CD4-positive, alpha-beta T cell treated with Interleukin-6 at 100 ng/mL for 8 hours (primary cell): ENCODE measurements at regions not wholly inside any gene's neighbourhood (a gene's known extent, or its start where the extent isn't known, plus 50 kb on each side); places are given as distances from the start of the nearest gene placed in this dataset.
"Not testable (repeated sequence)": the region's sequence is repeated elsewhere in the genome, so short reads cannot be mapped to it uniquely, and the experiment has no call there.

ENCODE experiments used
- DNase-seq: peaks from one replicate; pipeline ENCODE4 v3.0.0-alpha.2; 2020; ENCODE audit warnings: mixed read lengths, low spot score

DNA sequence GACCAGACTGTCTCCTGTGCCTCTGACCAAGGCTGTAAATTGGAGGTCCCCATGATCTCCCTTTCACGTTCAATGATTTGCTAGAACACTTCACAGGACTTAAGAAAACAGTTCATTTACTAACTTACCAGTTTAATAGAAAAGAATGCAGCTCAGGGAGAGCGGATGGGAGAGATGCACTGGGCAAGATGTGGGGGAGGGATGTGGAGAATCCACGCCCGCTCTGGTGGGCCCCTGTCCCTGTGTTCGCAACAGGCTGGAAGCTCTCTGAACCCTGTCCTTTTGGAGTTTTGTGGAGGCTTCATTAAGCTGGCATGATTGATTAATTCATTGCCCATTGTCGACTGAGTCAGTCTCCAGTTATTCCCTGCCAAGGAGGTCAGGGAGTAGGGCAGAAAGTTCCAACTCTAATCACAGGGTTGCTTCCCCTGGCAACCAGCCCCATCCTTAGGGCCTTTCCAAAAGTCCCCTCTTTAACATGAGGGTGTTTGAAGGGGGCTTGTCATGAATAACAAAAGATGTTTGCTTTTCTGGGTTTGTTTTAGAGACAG lies 257.1 kb downstream of the ACKR3 start:
- no peak for DNase-seq

- DNase-seq, result no peak
Observed at GRCh38 chr2:236827997-236828396, 257.7 kb upstream of the COPS8 start.

GRCh38 chr2:236828820-236829219 lies 256.9 kb upstream of the COPS8 start:
- no peak for DNase-seq

GRCh38 chr2:236830926-236831325 lies 254.8 kb upstream of the COPS8 start:
- no peak for DNase-seq

- no peak for DNase-seq
Observed at GRCh38 chr2:236831698-236832097, 254.0 kb upstream of the COPS8 start.

GRCh38 chr2:236833501-236834073 lies 252.1 kb upstream of the COPS8 start:
- DNase-seq, result no peak

DNA sequence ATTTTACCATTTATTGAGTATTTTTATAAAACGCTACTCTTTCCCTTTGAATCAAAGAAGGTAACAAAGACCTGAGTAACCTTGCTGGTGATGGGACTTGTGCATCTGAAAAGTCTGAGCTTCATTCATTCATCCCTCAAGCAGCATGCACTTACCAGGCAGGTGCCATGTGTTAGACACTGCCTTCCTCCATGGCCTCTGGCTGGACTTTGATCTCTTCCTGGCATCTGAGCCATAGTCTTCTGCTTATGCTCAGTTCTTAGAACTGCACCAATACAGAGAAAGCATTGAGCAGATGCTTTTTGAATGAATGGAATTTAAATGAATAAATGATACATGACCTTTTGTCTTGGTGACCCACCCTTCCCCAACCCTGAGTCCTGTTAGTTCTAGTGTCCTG lies 251.4 kb upstream of the COPS8 start:
- no peak for DNase-seq

- no peak for DNase-seq
Observed at GRCh38 chr2:236835307-236836024, 250.2 kb upstream of the COPS8 start.

DNA sequence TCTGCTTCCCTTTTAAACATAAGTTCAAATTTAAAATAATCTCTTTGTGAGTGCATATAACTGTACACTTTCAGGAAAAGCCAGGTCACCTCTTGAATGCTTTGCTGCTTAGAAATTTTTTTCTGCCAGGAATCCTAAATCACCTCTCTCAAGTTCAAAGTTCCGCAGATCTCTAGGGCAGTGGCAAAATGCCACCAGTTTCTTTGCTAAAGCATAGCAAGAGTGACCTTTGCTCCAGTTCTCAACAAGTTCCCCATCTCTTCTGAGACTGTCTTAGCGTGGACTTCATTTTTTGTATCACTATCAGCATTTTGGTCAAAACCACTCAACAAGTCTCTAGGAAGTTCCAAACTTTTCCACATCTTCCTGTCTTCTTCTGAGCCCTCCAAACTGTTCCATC lies 249.7 kb upstream of the COPS8 start:
- DNase-seq, result not testable (repeated sequence)

GRCh38 chr2:236840215-236840614 lies 245.5 kb upstream of the COPS8 start:
- no peak for DNase-seq

DNA sequence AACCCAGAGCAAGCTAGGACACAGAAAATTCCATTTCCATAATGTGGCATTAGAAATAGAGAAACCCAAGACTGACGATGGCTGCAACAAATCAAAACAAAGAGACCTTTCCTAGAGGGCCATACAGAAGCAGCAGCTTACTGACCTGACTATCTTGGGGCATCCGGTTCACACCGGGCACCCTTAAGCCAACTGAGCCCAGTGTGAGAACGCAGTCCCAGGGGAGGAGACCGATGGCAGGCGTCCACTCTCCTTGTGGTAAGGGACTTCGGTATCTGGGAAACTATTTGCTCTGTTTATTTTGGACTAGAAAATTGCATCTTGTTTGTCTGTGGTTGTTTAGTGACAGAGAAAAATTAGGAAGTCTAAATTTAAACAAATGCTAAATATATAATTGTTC lies 244.8 kb upstream of the COPS8 start:
- no peak for DNase-seq

GRCh38 chr2:236841389-236841788 lies 244.3 kb upstream of the COPS8 start:
- no peak for DNase-seq

- no peak for DNase-seq
Observed at GRCh38 chr2:236843161-236843968, 242.3 kb upstream of the COPS8 start.

- no peak for DNase-seq
Observed at GRCh38 chr2:236844711-236845110, 241.0 kb upstream of the COPS8 start.

DNA sequence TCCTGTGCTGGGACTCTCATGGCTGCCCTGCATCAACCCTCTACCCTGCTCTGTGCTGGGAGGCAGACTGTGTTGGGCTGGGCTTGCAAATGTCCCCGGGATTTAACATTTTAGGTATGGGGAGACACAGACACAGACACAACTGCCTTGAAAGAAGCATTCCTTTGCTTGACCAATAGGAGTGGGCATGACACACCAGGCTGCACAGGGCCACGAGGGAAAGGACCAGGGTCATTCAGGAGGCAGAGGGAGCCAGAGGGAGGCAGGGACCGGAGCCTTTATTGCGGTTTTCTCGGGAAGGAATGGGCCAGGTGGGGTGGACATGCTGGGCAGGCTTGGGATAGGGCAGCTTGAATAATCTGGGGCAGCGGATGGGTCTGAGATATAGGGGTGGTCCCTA lies 238.7 kb upstream of the COPS8 start:
- no peak for DNase-seq

GRCh38 chr2:236847538-236848263 lies 238.0 kb upstream of the COPS8 start:
- no peak for DNase-seq

DNA sequence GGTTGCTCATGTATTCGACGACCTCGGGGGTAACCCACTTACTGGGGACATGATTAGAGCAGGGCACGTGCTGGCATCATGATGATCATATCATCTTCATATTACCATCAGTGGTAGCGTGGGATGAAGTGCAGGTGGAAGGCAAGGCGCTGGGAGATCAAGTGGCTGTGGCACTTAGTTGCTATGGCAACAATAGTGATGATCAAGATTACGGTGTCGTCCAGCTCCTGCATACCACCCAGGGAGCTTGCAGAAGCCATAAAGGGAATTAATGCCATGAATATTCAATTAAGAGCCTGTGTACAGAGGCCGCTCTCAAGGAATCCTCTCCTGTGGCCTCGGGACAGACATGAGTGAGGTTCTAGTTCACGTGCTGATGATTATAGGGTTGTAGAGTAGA lies 237.2 kb upstream of the COPS8 start:
- DNase-seq, result no peak

- DNase-seq, result no peak
Observed at GRCh38 chr2:236849508-236849907, 236.2 kb upstream of the COPS8 start.

DNA sequence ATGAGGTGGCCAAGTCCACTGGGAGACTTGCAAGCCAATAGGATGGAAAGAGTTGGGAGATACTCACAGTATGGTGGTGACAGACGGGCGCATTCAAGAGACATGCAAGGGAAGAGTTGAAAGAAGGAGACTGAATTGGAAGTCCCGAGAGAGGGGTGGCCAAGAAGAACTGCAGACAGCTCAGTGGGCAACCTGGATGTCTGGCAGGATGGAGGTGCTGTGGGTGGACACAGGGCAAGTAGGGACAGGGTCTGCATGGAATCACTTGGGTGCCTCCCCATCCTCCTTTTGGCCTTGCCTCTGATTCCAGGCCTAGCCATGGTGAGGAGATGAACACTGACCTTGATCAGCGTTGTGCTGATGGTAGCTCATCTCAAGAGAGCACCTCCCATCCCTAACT lies 235.7 kb upstream of the COPS8 start:
- DNase-seq, result no peak

DNA sequence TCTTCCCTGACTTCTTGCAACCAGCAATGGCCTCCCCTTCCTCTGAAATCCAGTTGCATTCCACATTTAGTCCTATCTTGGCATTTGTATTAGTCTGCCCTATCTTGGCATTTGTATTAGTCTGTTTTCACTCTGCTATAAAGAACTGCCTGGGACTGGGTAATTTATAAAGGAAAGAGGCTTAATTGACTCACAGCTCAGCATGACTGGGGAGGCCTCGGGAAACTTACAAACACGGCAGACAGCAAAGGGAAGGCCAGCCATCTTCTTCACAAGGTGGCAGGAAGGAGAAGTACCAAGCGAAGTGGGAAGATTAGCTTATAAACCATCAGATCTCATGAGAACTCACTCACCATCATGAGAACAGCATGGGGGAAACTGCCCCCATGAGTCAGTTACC lies 234.5 kb upstream of the COPS8 start:
- DNase-seq, result no peak

- DNase-seq, result no peak
Observed at GRCh38 chr2:236852100-236852976, 233.4 kb upstream of the COPS8 start.
